ENCODE measurements at regions not wholly inside any gene's neighbourhood (a gene's known extent, or its start where the extent isn't known, plus 50 kb on each side); places are given as distances from the start of the nearest gene placed in this dataset.
A peak's percentile ranks its signal among the peaks of the same experiment; 100 is the strongest.

DNA sequence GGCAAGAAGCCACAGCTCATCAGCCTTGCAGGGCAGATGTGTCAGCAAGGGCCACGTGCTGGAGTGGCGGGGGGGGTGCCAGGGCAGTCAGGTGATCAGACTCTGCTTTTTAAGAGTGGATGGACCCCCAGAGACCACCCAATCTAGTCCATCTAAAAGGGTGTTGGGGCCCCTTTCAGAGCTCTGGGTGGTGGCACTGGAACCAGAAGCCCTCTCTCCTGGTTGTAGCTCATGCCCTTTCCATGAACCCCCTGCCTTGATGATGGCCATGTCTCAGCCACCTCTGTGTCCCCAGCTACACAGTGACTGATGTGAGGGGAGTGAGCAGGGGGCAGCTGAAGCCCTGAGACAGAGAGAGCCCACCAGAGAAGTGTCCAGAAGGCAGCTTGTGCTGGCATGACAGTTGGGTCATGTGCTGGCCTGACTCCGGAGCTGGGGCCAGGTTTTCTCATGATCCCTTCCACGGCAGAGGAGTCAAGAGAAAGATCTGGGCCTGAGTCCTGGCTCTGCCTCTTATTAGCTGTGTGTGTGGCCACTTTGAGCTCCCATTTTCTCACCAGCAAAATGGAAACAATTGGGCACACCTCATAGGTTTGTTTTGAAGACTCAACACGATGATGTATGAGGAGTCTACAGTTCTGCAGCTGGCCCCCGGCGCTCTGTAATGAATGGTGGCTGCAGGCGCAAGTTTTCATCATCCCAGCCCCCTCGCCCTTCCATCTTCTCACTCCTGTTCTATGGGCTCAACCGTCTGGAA, 195.7 kb downstream of the ZFP36L2 start:
- DNase-seq (ENCODE audit: insufficient read length, low spot score, missing footprints) = no peak
- Histone ChIP-seq H3K27me3 (ENCODE audit: insufficient read depth, low read length) (no peaks in the 10 kb centered on the region), H4K20me1 (ENCODE audit: insufficient read depth, low read length) (no peaks in the 10 kb centered on the region), H3K9me3 (ENCODE audit: low read depth, low read length) (no peaks in the 10 kb centered on the region), H3K4me1 (ENCODE audit: insufficient read depth, low read length) (peaks cover 5% of the 10 kb centered on the region), H3K4me3 (ENCODE audit: insufficient read depth, low read length) (no peak overlapping the region), H3K4me2 (ENCODE audit: insufficient read depth, low read length) (no peak overlapping the region), H3K27ac (ENCODE audit: low read depth, low read length) (no peak overlapping the region), H3K79me2 (ENCODE audit: insufficient read depth, low read length) (no peaks in the 10 kb centered on the region), H2AFZ (ENCODE audit: low read length) (no peak overlapping the region), H3K36me3 (ENCODE audit: insufficient read depth, low read length) (no peaks in the 10 kb centered on the region)
- TF ChIP-seq CTCF (IDR thresholded peaks at IDR 0.05; ENCODE audit: extremely low read depth, low read depth, low read length) = no peak

DNA sequence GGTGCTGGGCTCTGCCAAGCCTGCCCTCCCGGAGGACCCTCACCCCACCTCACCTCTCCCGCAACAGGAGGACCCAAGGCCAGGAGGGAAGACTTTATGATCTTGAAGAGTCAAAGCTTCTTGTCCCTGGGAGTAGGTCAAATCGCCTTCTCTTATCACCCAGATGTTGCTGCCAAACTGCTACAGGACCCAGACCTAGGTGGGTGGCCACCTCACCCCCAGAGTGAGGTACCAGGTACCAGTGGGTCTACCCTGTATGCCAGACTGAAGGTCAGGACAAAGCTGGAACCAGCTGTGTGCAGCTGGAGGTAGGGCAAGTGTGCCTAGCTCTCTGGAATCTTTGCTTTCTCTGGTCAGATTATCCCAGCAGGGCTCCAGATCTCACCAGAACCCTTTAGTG, 197.2 kb downstream of the ZFP36L2 start:
- H3K27ac ChIP-seq (ENCODE audit: low read depth, low read length) = no peak overlapping the region
- H2AFZ ChIP-seq (ENCODE audit: low read length) = no peak overlapping the region
- no peaks in the 10 kb centered on the region for H3K79me2 ChIP-seq (ENCODE audit: insufficient read depth, low read length)
- no peaks in the 10 kb centered on the region for H4K20me1 ChIP-seq (ENCODE audit: insufficient read depth, low read length)
- no peak for DNase-seq (ENCODE audit: insufficient read length, low spot score, missing footprints)
- TF ChIP-seq CTCF (IDR thresholded peaks at IDR 0.05; ENCODE audit: extremely low read depth, low read depth, low read length) = no peak
- no peaks in the 10 kb centered on the region for H3K9me3 ChIP-seq (ENCODE audit: low read depth, low read length)
- peaks cover 11% of the 10 kb centered on the region for H3K4me1 ChIP-seq (ENCODE audit: insufficient read depth, low read length)
- no peaks in the 10 kb centered on the region for H3K27me3 ChIP-seq (ENCODE audit: insufficient read depth, low read length)
- H3K36me3 ChIP-seq (ENCODE audit: insufficient read depth, low read length) = no peaks in the 10 kb centered on the region
- no peak overlapping the region for H3K4me2 ChIP-seq (ENCODE audit: insufficient read depth, low read length)
- no peak overlapping the region for H3K4me3 ChIP-seq (ENCODE audit: insufficient read depth, low read length)

GRCh38 chr2:43028188-43028587, 198.2 kb downstream of the ZFP36L2 start:
- Histone ChIP-seq H3K27ac (ENCODE audit: low read depth, low read length) (no peak overlapping the region), H3K4me2 (ENCODE audit: insufficient read depth, low read length) (no peak overlapping the region), H4K20me1 (ENCODE audit: insufficient read depth, low read length) (no peaks in the 10 kb centered on the region), H3K4me1 (ENCODE audit: insufficient read depth, low read length) (peaks cover 11% of the 10 kb centered on the region), H3K27me3 (ENCODE audit: insufficient read depth, low read length) (no peaks in the 10 kb centered on the region), H3K36me3 (ENCODE audit: insufficient read depth, low read length) (no peaks in the 10 kb centered on the region), H3K4me3 (ENCODE audit: insufficient read depth, low read length) (no peak overlapping the region), H3K9me3 (ENCODE audit: low read depth, low read length) (no peaks in the 10 kb centered on the region), H3K79me2 (ENCODE audit: insufficient read depth, low read length) (no peaks in the 10 kb centered on the region), H2AFZ (ENCODE audit: low read length) (no peak overlapping the region)
- TF ChIP-seq CTCF (IDR thresholded peaks at IDR 0.05; ENCODE audit: extremely low read depth, low read depth, low read length) = no peak
- DNase-seq (ENCODE audit: insufficient read length, low spot score, missing footprints) = peak; percentile 54

DNA sequence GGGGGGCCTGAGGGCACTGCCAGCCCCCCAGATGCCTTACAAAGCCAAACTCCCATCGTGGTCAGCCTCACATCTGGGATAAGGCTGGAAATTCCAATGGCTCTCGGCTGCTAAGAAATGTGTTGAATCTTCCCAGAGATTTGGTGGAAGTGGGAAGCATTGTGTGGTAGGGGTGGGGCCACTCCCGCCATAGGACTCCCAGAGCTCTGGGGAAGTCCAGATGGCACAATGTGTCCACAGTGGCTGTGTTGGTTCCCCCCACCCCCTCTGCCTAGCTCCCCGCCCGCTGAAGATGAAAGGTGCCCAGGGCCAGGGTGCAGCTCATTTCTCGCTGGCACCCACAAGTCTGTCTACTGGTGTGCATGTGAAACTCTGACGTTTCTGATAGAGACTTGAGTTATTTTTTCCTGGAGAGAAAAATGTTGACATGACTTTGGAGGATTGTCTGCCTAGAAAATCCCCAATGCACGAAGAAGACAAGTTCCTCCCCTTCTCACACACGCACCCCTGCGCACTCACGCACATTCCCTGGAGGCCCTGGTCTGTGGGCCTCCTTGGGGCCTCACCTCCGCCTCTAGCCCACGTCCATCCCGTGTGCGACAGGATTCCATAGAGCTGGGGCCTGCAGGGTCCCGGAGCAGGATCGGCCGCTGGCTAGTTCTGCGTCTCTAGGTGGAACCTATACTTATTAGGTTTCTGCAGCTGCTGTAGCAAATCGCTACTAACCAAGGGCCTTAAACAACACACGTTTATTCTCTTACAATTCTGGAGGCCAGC, 199.1 kb downstream of the ZFP36L2 start:
- Histone ChIP-seq H3K79me2 (ENCODE audit: insufficient read depth, low read length) (no peaks in the 10 kb centered on the region), H3K27ac (ENCODE audit: low read depth, low read length) (no peak overlapping the region), H2AFZ (ENCODE audit: low read length) (no peak overlapping the region), H3K4me2 (ENCODE audit: insufficient read depth, low read length) (no peak overlapping the region), H3K36me3 (ENCODE audit: insufficient read depth, low read length) (no peaks in the 10 kb centered on the region), H3K27me3 (ENCODE audit: insufficient read depth, low read length) (no peaks in the 10 kb centered on the region), H4K20me1 (ENCODE audit: insufficient read depth, low read length) (no peaks in the 10 kb centered on the region), H3K4me1 (ENCODE audit: insufficient read depth, low read length) (peaks cover 8% of the 10 kb centered on the region), H3K4me3 (ENCODE audit: insufficient read depth, low read length) (no peak overlapping the region), H3K9me3 (ENCODE audit: low read depth, low read length) (no peaks in the 10 kb centered on the region)
- DNase-seq (ENCODE audit: insufficient read length, low spot score, missing footprints) = no peak
- TF ChIP-seq CTCF (IDR thresholded peaks at IDR 0.05; ENCODE audit: extremely low read depth, low read depth, low read length) = no peak

Measured in osteoblast (primary cell).